ENCODE measurements at regions not wholly inside any gene's neighbourhood (a gene's known extent, or its start where the extent isn't known, plus 50 kb on each side); places are given as distances from the start of the nearest gene placed in this dataset.
"Not testable (repeated sequence)": the region's sequence is repeated elsewhere in the genome, so short reads cannot be mapped to it uniquely, and the experiment has no call there.

GRCh38 chr2:193219413-193219812, 1024.7 kb upstream of the TMEFF2 start:
- no peak for DNase-seq

- no peak for DNase-seq
These were observed 1006.9 kb upstream of the TMEFF2 start for GRCh38 chr2:193201583-193201982.

- no peak for DNase-seq
These were observed 1004.6 kb upstream of the TMEFF2 start for GRCh38 chr2:193199322-193199721.

- no peak for DNase-seq
These were observed 993.1 kb upstream of the TMEFF2 start for GRCh38 chr2:193187816-193188215.

GRCh38 chr2:193170981-193171380, 976.2 kb upstream of the TMEFF2 start:
- not testable (repeated sequence) for DNase-seq

GRCh38 chr2:193156480-193156879, 961.7 kb upstream of the TMEFF2 start:
- DNase-seq = no peak

GRCh38 chr2:193154076-193154475, 959.3 kb upstream of the TMEFF2 start:
- no peak for DNase-seq

- no peak for DNase-seq
These were observed 958.8 kb upstream of the TMEFF2 start for GRCh38 chr2:193153576-193153975.

GRCh38 chr2:193142467-193142866, 947.7 kb upstream of the TMEFF2 start:
- DNase-seq = not testable (repeated sequence)

- no peak for DNase-seq
These were observed 947.3 kb upstream of the TMEFF2 start for GRCh38 chr2:193141998-193142397.

- not testable (repeated sequence) for DNase-seq
These were observed 946.2 kb upstream of the TMEFF2 start for GRCh38 chr2:193140895-193141294.

- no peak for DNase-seq
These were observed 930.1 kb upstream of the TMEFF2 start for GRCh38 chr2:193124815-193125214.

GRCh38 chr2:193114827-193115226, 920.1 kb upstream of the TMEFF2 start:
- no peak for DNase-seq

GRCh38 chr2:193112986-193113385, 918.3 kb upstream of the TMEFF2 start:
- DNase-seq = no peak

GRCh38 chr2:193103064-193103463, 908.3 kb upstream of the TMEFF2 start:
- no peak for DNase-seq

GRCh38 chr2:193101591-193101990, 906.9 kb upstream of the TMEFF2 start:
- DNase-seq = no peak

GRCh38 chr2:193088026-193088425, 893.3 kb upstream of the TMEFF2 start:
- no peak for DNase-seq

GRCh38 chr2:193076995-193077394, 882.3 kb upstream of the TMEFF2 start:
- no peak for DNase-seq

- no peak for DNase-seq
These were observed 880.2 kb upstream of the TMEFF2 start for GRCh38 chr2:193074933-193075332.

- no peak for DNase-seq
These were observed 877.9 kb upstream of the TMEFF2 start for GRCh38 chr2:193072647-193073046.

GRCh38 chr2:193025556-193025955, 830.8 kb upstream of the TMEFF2 start:
- not testable (repeated sequence) for DNase-seq

GRCh38 chr2:193024791-193025190, 830.1 kb upstream of the TMEFF2 start:
- DNase-seq = no peak

GRCh38 chr2:193011870-193012269, 817.1 kb upstream of the TMEFF2 start:
- no peak for DNase-seq

GRCh38 chr2:192993059-192993458, 798.3 kb upstream of the TMEFF2 start:
- no peak for DNase-seq

GRCh38 chr2:192983173-192983572, 788.4 kb upstream of the TMEFF2 start:
- DNase-seq = no peak

GRCh38 chr2:192978395-192978794, 783.7 kb upstream of the TMEFF2 start:
- no peak for DNase-seq

Measured in NCI-H187 (cell line).